T-cell (primary cell): ENCODE measurements at regions not wholly inside any gene's neighbourhood (a gene's known extent, or its start where the extent isn't known, plus 50 kb on each side); places are given as distances from the start of the nearest gene placed in this dataset.

Experiments
- ATAC-seq, 4 experiments: fragments of 200-7000 bp in 3 of 4; fragments of 150-1000 bp in 1 of 4; cut with Tn5 transposase; replicated peaks in 1 of 4; 1 replicate in 3 of 4; 2 replicates in 1 of 4; pipeline ENCODE4 v1.10.0; 2021; ENCODE audit warnings: moderate library complexity in 3 of 4, mild to moderate bottlenecking in 2 of 4, moderate number of reproducible peaks in 1 of 4
- CTCF ChIA-PET, 2 donors: fragments of 300-600 bp; sonication (Branson Sonifier 250); formaldehyde crosslinking; loops; one replicate each; lab custom pipeline; 2022; ENCODE audit warnings: antibody characterized with exemption in 2 of 2; lab: Charles Lee
- POLR2A ChIA-PET, 2 donors: fragments of 300-600 bp; sonication (Branson Sonifier 250); formaldehyde crosslinking; loops; one replicate each; lab custom pipeline; 2022; ENCODE audit warnings: antibody characterized with exemption in 2 of 2; lab: Charles Lee
- DNase-seq, 35 experiments: peaks; one replicate each; pipeline versions ENCODE4 v3.0.0 to v3.0.0-alpha.2; 2013 to 2023
- H3K27ac ChIP-seq: one replicate; pipeline ENCODE4 v1.5.1; 2013; ENCODE audit warnings: low read length
- H3K27me3 ChIP-seq, 2 experiments: replicated peaks in 1 of 2; 1 replicate in 1 of 2; 2 replicates in 1 of 2; pipeline versions ENCODE4 v1.6.1 to v1.7.0; 2013; ENCODE audit warnings: low read length in 1 of 2, mixed read lengths in 1 of 2; ENCODE audit not compliant: control insufficient read depth in 2 of 2, insufficient read depth in 2 of 2; ENCODE audit errors: extremely low read depth in 1 of 2
- H3K36me3 ChIP-seq, 2 donors: 1 replicate in 1 of 2; 2 replicates in 1 of 2; pipeline versions ENCODE4 v1.6.1 to v1.7.0; 2013; ENCODE audit warnings: low read length in 1 of 2; ENCODE audit not compliant: control insufficient read depth in 2 of 2, insufficient read depth in 1 of 2; ENCODE audit errors: extremely low read depth in 1 of 2
- H3K4me1 ChIP-seq, 2 experiments: 1 replicate in 1 of 2; 2 replicates in 1 of 2; pipeline versions ENCODE4 v1.6.1 to v1.7.0; 2013; ENCODE audit warnings: low read length in 2 of 2, mixed read lengths in 1 of 2; ENCODE audit not compliant: insufficient read depth in 2 of 2, control insufficient read depth in 1 of 2; ENCODE audit errors: extremely low read depth in 1 of 2
- H3K4me3 ChIP-seq, 2 donors: 1 replicate in 1 of 2; 2 replicates in 1 of 2; pipeline versions ENCODE4 v1.5.1 to v1.7.0; 2013; ENCODE audit warnings: mild to moderate bottlenecking in 2 of 2, low read length in 1 of 2, moderate library complexity in 1 of 2; ENCODE audit not compliant: control insufficient read depth in 1 of 2; ENCODE audit errors: extremely low read depth in 1 of 2
- H3K9me3 ChIP-seq: 2 replicates; pipeline ENCODE4 v1.7.0; 2013
- H3K27ac Mint-ChIP-seq, 2 donors: one replicate each; pipeline ENCODE4 v1.8.0; 2020 to 2021; ENCODE audit warnings: mild to moderate bottlenecking in 2 of 2, mixed read lengths in 2 of 2
- H3K27me3 Mint-ChIP-seq, 2 donors: one replicate each; pipeline ENCODE4 v1.8.0; 2021 to 2022; ENCODE audit warnings: mixed read lengths in 2 of 2
- H3K36me3 Mint-ChIP-seq: one replicate; pipeline ENCODE4 v1.8.0; 2021; ENCODE audit warnings: mixed read lengths
- H3K4me1 Mint-ChIP-seq, 3 donors: one replicate each; pipeline ENCODE4 v1.8.0; 2020 to 2022; ENCODE audit warnings: mixed read lengths in 3 of 3, mild to moderate bottlenecking in 1 of 3
- H3K4me3 Mint-ChIP-seq, 3 donors: one replicate each; pipeline ENCODE4 v1.8.0; 2020 to 2022; ENCODE audit warnings: mild to moderate bottlenecking in 3 of 3, mixed read lengths in 3 of 3, moderate library complexity in 3 of 3
- H3K9me3 Mint-ChIP-seq, 3 donors: one replicate each; pipeline ENCODE4 v1.8.0; 2020 to 2022; ENCODE audit warnings: mixed read lengths in 3 of 3
- WGBS: methylation state at CpG from one replicate; pipeline ENCODE4 v1.1.5; 2013; ENCODE audit warnings: missing lambda C conversion rate; ENCODE audit not compliant: insufficient coverage; 5-methylcytosine and 5-hydroxymethylcytosine counted together

DNA sequence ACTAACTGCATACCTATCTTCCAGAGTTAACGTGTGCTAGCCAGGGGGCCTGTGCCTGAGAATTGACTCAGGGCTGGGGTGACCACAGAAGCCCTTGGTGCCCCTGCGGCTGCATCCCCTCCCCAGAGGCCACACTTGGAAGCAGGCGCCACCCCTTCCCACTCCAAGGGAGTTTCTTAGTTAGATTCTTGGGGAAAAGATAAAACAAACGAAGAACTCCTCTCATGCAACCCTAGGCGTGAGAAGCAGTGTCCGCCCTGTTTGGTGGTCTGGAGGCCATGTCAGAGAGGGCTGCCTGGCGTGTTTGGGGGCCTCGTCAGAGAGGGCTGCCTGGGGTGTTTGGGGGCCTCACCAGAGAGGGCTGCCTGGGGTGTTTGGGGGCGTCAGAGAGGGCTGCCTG is 50.3 kb upstream of the HGFAC start:
- ChIA-PET CTCF (no interaction called here), POLR2A (no interaction called here)
- no peaks in the 10 kb centered on the region for H3K4me1 ChIP-seq
- Mint-ChIP-seq H3K27ac (no peak overlapping the region), H3K4me3 (no peak overlapping the region), H3K4me1 (peaks cover 2 to 9% (median 8%) of the 10 kb centered on the region in 3 donors), H3K9me3 (peaks cover 0 to 4% (median 4%) of the 10 kb centered on the region in 3 donors), H3K27me3 (no peaks in the 10 kb centered on the region), H3K36me3 (peaks cover 3% of the 10 kb centered on the region)
- H3K36me3 ChIP-seq, result no peaks in the 10 kb centered on the region
- H3K9me3 ChIP-seq, result no peaks in the 10 kb centered on the region
- 91% methylated on average over 6 of the region's 9 CpGs for WGBS
- H3K4me3 ChIP-seq, result no peak overlapping the region
- ATAC-seq (no peak), DNase-seq (no peak)
- peaks cover 0 to 19% of the 10 kb centered on the region in 2 experiments for H3K27me3 ChIP-seq
- no peak overlapping the region for H3K27ac ChIP-seq
